ENCODE measurements at regions not wholly inside any gene's neighbourhood (a gene's known extent, or its start where the extent isn't known, plus 50 kb on each side); places are given as distances from the start of the nearest gene placed in this dataset.
"Not testable (repeated sequence)": the region's sequence is repeated elsewhere in the genome, so short reads cannot be mapped to it uniquely, and the experiment has no call there.

DNA sequence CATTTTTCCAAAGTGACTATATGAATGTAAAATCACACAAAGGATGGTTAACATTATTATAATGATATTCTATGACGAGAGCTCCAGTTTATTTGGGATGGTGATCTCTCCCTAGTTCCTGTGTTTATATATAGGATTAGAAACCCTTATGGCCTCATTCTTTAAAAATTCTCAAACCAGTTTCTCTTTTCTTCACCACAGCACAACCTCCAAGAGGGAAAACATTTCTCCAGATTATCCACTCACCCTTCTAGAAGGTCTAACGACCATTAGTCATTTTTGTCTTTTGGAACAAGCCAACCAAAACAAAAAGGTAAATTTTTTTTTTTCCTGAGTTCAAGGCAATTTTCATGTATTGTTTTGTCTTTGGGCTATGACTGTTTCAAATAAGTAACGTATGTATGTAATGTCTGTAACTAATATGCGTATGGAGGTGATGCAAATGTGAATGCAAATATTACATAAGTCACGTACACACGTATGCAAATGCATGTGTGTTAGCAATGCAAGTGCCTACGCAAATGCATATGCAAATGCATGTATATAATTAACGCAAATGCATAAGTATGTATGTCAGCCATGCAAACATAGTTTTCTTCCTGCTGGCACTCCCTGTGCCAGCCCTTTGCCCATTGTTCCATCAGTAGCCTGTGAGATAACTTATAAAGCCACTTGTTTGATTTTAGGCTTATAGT is 72.5 kb upstream of the MORC3 start:
- no peak for DNase-seq

DNA sequence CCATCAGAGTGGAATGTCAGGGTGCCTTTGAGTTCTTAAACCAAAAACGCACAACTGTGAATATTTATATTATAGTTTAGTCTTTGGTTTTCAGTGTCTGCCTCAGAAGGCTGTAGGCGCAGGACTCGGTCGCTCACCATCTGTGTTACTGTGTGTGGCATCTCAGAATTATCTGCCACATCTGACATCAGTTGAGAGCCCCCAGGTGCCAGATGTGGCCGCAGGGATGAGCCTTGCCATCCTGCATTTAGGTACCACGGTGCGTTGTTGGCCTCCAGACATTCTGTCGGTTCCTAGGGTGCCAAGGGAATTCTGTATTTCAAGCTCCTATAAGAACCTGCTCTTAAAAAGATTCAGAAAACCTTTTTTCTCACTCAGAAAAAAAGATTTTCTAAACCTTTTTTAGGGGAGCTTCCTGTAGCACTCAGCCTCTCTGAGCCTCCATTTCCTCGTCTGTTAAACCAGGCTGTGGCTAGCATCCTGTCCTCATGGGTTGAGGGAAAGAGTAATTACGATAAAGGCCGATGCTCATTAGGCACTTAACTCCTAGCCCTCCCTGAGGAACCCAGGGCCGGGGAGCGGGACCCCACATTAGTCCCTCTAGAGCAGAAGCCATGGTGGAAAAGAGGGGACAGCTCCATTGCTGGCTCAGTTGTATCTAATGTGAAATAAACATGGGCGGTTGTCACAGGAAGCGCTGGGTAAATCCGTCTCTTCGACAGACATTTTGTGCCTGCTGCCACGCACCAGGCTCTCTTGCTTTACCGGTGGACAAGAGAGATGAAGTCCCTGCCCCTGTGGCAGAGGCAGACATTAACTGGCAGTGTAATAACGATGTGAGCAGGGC is 70.2 kb upstream of the MORC3 start:
- DNase-seq, result no peak

DNA sequence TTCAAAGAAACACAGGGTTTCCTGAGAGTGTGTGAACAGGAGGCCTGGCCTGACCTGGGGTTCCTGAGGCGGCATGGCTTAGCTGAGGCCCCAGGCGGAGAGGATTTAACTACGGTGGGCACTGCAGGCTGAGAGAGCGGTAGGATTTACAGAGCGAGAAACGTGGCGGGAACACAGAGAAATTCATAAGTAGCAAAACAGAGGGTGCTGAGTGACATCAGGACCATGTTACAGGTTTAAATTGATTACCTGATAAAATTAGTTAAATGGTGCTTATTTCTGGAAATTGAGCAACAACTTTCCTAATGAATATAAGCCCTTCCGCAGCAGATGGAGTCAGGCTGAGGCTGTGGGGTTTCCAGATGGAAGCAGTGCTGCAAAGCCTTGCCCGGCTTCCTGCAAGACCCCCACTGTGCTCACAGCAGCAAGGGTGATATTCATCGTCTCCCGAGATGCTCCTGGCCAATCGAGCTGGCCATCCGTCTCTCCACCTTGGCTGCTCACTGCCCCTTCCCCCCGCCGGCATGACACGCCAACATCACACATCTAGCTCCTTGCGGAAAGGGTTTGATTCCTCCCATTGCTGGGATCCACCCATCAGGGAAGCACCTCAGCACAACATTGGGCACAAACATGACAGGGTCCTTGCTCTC is 69.4 kb upstream of the MORC3 start:
- no peak for DNase-seq

DNA sequence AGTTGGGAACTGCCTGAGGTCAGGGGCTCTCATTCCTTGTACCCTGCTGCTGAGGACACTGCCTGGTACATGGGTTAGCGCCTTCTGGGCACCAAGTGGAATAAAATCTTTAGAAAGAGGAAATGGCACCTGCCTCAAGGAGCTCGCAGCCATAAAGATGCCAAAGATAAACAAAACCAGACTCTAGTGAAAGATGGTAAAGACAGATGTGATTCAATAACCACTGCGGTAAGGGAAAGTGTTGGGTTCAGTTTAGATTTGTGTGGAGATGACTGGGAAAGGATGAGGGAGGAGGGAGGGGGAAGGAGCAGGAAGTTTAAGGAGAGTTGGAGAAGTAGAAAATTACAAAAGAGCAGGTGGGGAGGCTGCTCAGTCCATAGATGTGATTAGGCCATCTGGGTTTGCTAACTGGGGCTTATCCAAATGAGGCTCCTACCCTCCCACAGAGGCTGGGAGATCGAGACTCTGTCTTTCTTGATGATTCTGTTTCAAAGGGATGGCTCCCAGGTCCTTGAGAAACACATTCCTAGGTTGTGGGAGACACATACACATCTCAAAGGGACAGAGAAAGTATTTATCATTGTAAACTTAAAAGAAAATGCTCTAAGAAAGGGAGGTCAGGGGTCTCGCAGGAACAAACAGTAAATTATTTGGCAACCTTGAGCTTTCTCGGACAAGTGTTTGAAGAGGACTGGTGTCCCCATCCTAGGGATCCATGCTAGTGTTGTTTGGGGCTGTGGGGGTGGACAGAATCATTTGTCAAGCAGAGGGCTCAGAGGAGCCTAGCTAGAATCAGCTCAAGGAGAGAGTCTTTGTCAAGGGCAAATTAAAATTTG is 65.7 kb upstream of the MORC3 start:
- no peak for DNase-seq

DNA sequence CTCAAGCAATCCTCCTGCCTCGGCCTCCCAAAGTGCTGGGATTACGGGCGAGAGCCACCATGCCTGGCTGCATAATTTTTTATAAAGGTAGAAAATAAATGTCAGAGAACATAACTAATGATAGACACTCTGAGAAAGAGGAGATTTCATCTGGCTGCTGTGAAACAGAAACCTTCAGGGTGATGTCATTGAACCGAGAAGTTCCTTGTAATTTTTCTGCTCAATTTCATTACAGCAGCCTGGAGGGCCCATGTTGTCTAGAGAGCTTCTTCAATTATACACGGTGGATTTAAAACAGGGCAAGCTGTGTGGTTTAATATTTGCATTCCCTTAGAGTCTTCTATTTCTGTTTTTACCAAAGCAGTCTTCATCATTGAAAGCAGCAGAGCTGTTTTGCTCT is 64.3 kb upstream of the MORC3 start:
- no peak for DNase-seq

DNA sequence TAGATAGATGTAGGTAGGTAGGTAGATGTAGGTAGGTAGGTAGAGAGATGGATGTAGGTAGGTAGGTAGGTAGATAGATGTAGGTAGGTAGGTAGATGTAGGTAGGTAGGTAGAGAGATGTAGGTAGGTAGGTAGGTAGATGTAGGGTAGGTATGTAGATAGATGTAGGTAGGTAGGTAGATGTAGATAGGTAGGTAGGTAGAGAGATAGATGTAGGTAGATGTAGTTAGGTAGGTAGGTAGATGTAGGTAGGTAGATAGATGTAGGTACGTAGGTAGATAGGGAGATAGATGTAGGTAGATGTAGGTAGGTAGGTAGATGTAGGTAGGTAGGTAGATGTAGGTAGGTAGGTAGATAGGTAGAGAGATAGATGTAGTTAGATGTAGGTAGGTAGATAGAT is 62.3 kb upstream of the MORC3 start:
- no peak for DNase-seq

DNA sequence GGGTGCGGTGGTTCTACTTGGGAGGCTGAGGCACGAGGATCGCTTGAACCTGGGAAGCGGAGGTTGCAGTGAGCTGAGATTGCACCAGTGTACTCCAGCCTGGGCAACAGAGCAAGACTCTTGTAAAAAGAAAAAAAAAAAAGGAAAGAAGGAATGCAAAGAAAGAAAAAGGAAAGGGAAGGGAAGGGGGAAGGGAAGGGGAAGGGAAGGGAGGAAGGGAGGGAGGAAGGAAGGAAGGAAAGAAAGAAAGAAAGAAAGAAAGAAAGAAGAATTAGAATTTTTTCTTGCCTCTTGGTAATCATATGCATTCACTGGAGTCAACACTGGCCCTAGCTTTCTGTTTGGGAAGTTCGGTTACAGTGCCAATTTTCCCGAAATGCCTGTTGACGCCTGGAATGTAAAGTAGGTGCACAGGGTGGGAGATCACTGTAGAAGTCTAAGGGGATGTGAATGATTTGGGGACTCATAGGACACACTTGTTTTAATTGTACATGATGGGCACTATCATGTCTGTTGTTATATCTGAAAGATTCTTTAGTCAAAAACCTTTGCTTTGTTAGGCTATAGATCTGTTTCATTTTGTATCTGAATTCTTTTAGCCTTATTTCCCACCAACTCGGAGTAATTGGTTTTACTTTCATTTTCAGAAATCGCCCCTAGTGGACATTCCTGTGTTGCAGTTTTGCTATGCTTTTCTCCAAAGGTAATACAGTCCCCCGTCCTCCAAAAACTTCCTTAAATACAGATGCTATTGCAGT is 59.8 kb upstream of the MORC3 start:
- DNase-seq, result peak; percentile 77

DNA sequence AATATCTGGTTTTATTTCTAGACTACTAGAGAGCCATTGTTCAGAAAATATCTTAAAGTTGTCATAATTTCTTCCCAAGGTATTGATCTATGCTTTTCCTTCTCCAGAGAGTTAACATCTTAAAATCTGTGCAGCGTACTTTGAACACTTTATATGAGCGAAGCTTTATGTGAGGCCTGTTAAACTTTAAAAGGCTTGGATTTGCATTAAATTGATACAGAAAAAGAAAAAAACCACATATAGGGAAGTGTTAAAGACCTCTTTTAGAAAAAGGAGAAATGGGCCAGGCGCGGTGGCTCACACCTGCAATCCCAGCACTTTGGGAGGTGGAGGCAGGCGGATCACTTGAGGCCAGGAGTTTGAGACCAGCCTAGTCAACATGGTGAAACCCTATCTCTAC is 59.2 kb upstream of the MORC3 start:
- no peak for DNase-seq

DNA sequence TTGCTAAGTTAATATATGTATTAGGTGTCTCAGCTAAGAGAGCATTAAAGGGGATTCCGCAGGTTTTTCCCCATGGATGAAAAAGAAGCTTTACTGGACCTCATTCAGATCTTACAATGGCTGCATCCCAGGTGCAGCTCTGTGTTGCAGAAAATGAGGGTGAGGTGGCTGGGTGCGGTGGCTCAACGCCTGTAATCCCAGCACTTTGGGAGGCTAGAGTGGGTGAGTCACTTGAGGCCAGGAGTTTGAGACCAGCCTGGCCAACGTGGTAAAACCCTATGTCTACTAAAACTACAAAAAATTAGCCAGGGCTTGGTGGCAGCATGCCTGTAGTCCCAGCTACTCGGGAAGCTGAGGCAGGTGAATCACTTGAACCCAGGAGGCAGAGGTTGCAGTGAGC is 58.5 kb upstream of the MORC3 start:
- DNase-seq, result no peak

DNA sequence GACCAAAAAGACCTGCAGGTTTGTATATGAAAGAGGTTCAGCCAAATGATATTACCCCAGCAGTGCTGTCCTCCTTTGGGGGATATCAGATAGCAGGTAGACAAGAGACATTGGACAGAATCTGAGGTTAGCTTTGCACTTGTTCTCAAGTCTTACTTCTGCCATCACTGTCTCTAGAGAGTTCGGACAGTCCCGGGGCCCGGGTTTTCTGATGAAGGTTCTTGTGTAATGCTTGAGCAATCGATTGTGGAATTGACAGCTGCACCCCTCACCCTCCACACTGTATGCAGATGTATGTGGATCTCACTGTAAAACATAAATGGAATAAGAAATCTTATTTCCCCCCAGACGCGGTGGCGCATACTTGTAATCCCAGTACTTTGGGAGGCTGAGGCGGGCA is 56.2 kb upstream of the MORC3 start:
- DNase-seq, result no peak

DNA sequence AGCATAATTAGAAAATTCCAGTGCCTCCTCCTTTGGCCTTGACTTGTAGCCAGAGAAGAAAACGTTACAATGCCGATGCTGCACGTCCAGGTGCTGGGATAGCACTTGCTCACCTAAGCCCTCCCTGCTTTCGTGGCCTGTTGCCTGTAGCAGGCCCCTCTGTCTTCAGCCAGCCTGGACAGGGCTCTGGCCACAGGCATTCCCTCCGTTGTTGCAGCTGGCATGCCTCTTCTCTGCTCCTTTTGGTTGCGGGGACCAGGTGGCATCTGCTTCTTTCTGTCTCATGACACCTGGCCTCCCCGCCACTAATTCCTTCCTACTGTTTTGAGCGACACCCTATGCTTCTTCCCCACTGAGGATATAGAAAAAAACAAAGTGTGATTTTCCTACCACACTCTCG is 54.6 kb upstream of the MORC3 start:
- DNase-seq, result no peak

DNA sequence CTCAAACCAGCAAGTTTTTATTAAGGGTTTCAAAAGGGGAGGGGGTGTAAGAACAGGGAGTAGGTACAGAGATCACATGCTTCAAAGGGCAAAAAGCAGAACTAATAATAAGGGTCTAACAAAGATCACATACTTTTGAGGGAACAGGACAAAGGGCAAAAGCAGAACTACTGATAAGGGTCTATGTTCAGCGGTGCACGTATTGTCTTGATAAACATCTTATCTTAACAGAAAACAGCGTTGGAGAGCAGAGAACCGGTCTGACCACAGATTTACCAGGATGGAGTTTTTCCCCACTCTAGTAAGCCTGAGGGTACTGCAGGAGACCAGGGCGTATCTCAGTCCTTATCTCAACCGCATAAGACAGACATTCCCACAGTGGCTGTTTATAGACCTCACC is 52.2 kb upstream of the MORC3 start:
- DNase-seq, result not testable (repeated sequence)

DNA sequence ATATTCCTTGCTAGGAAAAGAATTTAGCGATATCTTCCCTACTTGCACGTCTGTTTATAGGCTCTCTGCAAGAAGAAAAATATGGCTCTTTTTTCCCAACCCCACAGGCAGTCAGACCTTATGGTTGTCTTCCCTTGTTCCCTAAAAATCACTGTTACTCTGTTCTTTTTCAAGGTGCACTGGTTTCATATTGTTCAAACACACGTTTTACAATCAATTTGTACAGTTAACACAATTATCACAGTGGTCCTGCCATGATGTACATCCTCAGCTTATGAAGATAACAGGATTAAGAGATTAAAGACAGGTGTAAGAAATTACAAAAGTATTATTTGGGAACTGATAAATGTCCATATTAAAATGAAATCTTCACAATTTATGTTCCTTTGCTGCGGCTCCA is 51.7 kb upstream of the MORC3 start:
- not testable (repeated sequence) for DNase-seq
